HG03571 (cell line): ENCODE measurements at regions not wholly inside any gene's neighbourhood (a gene's known extent, or its start where the extent isn't known, plus 50 kb on each side); places are given as distances from the start of the nearest gene placed in this dataset.

Experiments used
- ATAC-seq: cut with Tn5 transposase; IDR thresholded peaks from one replicate; pipeline ENCODE4 v1.9.1; 2021; ENCODE audit not compliant: unreplicated experiment

DNA sequence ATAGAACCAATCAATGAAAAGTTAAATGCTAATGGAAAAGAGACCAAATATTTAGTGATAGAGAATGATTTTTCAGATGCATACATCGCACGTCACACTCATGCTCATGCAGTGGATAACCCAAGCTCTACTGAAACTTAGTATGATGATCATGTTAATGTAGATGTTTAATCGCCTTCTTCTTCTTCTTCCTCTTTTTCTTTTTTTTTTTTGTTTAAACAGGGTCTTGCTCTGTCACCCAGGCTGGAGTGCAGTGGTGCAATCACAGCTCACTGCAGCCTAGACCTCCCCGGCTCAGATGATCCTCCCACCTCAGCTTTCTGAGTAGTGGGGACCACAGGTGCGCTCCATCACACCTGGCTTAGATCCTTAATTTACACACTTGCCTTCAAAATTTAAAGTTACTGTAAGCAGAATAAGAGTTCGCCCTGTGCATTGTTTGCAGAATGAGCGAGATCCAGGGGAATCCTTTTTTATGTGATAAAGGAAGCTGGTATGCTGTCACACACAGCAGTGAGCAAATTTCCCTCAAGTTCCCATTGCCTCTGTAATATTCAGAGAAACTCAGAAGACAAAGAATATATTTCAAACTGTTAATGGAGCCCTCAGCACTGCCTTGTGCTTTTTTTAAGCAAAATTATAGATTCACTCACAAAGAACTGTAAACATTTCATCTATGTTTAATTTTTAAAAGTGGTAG is 194.2 kb upstream of the SGK1 start:
- ATAC-seq: no peak

DNA sequence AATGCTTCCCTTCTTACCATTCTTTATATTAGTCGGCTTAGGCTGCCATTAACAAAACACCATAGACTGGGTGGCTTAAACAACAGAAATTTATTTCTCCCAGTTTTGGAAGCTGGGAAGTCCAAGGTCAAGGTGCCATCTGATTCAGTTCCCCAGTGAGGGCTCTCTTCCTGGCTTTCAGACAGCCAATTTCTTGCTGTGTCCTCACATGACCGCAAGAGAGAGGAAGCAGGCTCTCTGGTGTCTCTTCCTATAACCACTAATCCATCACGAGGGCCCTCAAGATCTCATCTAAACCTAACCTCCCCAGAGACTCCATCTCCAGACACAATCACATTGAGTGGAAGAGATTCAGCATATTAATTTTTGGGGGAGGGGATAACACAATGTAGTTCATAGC is 193.0 kb upstream of the SGK1 start:
- no peak for ATAC-seq

DNA sequence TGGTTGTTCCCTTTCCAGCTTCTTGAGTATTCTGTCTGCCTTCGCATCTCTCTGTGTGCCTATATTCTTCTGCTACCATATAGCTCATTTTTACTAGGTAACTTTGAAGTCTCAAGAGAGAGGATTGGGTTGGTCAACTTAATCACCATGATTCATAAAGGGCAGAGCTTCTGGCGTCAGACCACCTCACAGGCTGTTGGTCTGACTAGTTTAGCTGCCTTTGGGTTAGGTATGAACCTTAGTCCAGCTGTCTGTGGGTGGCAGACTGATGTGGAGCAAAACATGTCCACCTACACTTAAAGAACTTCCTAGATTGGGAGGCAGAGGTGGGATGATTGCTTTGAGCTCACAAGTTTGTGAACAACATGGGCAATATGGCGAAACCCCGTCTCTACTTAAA is 192.2 kb upstream of the SGK1 start:
- ATAC-seq: no peak

DNA sequence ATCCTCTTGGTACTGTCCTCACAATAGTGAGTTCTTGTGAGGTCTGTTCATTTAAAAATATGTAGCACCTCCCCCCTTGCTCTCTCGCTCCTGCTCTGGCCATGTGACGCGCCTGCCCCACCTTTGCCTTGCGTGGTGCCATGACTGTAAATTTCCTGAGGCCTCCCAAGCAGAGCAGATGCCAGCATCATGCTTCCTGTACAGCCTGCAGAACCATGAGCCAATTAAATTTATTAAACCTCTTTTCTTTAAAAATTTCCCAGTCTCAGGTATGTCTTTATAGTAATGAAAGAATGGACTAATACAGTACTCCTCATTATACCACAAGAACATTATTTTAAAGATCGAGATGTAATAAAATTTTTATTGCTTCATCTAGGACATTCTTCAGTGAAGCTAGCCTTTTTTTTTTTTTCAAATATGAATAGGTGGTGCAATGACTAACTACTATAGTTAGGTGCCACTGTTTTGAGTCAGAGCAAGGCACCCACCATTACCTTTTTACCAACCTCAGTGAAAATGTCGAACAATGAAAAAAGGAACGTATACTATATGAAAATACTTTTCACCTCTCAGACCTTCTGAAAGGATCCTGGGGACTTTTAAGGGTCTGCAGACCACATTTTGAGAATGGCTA is 191.1 kb upstream of the SGK1 start:
- ATAC-seq: no peak

DNA sequence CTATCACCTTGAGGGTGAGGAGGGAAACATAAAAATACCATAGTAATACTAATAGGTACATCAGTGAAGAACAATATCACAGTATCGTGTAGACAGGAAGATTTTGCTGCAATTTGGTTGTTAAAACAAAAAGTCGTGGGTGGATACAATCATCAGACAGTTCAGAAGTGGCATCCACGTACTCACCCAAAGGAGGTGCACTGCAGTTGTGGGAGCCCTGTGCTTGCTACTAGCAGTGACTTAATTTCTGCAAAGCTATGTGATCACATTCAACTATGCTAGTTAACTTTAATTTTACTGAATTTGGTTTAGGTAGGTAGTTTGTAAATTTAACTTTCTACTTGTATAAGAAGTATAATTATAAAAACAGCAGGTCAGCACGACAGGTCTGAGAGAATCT is 188.2 kb upstream of the SGK1 start:
- no peak for ATAC-seq

DNA sequence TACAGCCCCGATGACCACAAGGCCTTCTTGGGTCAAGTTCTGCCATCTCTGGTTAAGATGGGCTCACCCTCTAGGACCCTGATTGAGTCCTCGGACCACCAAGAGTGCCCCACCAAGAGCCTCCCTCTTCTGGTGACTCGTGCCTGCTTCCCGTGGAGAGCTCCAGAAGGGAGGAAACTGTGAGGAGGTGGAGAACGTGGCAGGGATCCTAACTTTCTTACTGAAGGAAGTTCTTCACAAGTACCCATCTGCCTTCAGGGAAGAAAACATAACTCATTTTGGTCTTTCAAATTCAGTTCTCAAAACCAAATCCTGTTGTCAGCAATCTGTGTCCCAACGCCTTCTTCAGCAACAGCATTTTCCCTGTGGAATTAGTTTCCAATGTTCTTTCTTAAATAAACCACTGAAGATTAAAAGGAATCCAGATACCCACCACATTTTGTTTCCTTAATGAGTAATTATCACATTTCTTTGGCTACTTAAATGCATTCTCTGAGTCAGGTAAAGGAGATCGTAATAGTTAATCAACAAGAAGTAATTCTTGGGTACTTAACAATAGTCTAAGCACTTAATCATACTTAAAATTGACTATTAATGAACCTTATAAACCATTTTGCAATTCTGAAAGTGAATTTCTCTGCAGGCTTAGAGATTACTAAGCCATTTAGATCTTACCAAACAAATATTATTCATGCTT is 185.8 kb upstream of the SGK1 start:
- no peak for ATAC-seq

DNA sequence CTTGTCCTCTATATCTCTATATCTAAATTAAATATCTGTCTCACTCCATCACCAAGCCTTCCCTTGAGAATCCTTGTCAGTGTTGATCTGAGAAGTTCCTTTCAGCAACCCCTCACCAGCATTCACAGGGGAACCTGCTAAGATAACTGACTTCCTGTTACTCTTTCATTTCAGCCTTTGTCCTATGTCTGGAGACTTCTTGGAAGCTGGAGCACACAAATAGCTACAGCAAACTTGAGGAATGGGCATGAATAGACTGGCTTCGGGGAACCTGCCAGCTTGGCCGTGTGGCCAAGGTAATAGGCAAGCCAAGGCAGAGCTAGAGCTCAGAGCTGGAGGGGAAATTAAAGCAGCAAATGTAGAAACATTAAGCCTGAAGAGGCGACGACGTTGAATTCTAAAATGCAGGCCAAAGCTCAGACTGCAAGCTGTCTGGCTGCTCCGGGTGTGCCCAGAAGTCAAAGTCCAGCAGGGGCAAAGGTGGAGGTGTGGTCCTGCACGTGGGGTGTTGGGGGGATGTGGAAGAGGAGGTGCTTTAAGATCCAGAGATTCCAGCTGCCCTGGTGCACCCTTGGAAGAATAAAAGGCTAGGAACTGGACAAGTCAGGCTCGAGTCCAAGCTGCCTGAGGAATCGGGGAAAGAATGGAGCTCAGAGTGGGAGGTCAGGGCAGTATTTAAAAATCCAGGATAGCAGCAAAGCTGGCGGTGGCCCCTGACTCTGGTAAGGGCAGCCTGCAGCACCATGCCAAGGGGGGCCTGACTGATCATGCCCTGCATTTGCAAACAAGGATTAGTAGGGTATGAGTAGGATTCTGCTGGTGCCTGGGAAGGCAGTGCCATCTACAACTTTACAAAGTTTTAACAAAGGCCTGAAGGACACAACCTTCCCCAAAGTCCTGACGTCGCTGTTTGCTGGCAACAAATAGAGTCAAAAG is 185.0 kb upstream of the SGK1 start:
- no peak for ATAC-seq

DNA sequence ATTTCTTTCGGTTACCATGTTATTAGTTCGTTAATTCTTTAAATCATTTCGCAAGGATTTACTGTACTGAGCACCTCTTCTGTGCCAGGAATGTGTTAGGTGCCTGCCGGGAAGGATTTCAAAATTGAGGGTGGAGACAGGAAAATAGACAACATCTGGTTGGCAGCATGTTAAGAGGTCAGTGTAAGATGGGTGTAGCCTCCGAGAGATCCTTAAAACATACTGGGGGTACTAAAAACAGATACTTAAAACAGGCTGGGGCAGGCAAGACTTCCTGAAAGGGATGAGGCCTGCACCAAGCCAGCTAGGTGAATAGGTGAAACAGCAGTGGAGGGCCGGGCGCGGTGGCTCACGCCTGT is 178.0 kb upstream of the SGK1 start:
- no peak for ATAC-seq

DNA sequence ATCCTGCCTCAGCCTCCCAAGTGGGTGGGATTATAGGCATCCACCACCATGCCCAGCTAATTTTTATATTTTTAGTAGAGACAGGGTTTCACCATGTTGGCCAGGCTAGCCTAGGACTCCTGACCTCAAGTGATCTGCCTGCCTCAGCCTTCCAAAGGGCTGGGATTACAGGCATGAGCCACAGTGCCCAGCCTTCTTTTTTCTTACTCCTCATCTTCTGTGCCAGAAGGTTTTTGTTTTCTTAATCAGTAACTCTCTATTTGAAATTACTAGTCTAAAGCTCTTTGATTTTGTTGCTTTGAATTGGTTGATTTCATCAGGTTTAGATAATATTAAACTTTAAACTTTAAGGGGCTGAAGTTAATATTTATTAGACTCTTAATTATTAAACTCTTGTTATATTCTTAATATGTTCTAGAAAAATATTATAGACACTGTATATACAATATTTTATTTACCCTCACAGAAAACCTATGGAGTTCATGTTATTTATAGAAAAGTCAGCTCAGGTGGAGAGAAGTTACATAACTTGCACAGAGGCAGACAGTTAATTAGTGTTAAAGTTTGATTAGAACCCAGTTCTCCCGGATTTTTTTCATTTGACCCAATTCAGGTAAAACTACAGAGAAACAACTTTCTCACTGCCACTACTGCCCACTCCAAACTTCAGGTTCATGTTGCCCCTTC is 177.4 kb upstream of the SGK1 start:
- no peak for ATAC-seq

DNA sequence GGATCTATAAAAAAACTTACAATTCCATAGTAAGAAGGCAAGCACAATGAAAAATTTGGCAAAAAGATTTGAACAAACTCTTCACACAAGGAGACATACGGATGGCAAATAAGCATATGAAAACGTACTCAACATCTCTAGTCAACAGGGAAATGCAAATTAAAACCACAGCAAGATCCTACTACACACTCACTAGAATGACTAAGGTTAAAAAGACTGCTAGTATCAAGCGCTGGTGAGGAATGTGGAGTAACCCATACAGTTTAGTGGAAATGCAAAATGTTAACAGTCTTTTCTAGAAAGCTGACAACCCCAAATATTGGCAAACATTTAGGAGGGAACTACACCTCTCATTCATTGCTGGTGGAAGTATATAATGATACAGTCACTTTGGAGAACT is 175.9 kb upstream of the SGK1 start:
- ATAC-seq: no peak

DNA sequence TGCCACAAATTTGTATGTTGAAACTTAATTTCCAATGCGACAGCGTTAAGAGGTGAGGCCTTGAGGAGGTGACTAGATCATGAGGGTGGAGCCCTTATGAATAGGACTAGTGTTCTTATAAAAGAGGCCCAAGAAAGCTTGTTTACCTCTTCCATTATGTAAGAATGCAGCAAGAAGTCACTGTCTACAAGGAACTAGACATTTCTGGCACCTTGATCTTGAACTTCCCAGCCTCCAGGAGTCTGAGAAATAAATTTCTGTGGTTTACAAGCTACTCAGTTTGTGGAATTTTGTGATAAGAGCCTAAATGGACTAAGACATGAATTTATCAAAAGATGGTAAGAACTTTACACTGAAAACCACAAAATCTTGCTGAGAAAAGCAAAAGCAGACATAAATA is 173.6 kb upstream of the SGK1 start:
- ATAC-seq: no peak

DNA sequence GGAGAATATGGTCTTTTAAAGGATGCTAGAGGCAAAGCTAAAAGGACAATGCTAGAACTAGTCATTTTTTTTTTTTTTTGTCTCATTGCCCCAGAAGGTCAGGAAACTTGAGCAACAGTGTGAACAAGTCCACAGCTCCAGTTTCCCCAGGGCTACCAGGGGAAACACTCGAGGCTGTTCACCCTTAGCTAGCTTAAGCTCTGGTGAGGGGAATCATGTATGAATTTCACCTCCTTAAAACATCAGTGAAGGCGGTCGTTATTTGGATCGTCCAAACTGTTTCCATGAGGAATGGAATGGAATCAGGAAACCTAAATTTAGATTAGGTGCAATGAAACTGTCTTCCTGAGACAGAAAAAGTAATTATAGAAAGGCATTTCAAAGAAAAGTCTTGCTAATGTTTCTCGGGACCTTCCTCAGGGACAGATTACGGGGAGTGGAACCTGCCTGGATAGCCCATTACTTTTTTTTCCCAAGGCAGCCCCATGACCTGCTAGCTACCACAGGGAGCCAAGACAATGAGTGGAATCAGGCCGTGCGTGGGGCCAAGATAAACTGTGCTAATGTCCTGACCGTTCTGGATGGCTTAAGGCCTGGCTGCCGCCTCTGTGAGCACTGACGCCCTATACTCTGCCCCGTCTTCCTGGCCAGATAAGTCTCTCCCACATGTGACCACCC is 164.8 kb upstream of the SGK1 start:
- ATAC-seq: no peak

DNA sequence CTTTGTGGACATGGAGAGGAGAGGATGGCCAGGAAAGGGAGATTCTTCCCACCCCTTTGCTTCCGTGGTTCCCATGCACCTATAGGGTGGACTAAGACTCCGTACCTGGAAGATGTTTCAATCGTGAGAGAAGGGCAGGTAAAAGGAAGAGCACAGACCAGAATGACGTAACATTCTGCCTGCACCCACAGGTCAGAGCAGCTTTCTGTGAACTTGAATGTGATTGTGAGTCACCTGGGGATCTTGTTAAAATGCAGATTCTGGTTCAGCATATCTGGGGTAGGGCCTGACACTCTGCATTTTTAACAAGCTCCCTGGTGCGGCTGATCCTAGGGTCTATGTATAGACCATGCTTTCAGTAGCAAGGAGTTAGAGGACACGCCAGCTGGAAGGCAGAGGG is 164.1 kb upstream of the SGK1 start:
- no peak for ATAC-seq

DNA sequence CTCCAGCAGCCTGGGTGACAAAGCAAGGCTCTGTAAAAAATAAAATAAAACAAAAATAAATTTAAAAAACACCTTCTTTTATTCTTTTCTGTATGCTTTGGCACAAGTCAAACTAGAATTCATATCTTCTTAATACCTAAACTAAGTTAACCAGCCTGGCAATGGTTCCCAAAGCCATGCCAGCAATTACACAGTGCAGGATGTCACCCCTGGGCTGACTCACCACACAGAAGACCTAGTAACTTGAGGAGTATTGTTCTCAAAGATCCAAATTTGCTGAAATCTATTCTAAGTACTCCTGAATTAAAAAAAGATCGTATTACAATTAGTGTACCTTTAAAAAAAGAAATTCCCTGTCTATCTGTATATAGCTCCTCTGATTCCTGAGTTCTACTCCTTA is 162.7 kb upstream of the SGK1 start:
- no peak for ATAC-seq

DNA sequence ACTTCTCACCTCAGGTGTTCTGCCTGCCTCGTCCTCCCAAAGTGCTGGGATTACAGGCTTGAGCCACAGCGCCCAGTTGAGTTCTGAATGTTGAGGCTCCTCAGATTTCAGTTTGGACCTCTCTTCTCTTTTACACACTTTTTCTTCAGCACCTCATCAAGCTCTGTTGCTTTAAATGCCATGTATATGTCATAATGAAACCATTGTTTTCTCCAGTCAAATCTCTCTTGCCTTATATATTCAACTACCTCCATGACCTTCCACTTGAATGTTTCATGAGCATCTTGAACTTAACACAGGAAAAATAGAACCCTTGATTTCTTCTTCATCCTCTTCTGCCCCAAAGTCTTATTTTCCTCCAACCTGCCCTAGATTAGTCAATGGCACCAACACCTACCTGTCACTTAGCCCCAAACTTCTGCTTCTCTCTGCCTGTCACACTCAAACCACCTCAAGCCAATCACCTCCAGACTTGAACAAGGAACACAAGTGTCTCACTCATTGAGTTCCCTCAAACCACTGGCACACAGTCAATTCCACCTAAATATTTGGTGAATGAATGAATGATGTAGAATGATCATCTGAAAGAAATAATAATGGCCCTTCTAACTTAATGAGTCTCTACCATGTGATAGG is 161.0 kb upstream of the SGK1 start:
- ATAC-seq: no peak

DNA sequence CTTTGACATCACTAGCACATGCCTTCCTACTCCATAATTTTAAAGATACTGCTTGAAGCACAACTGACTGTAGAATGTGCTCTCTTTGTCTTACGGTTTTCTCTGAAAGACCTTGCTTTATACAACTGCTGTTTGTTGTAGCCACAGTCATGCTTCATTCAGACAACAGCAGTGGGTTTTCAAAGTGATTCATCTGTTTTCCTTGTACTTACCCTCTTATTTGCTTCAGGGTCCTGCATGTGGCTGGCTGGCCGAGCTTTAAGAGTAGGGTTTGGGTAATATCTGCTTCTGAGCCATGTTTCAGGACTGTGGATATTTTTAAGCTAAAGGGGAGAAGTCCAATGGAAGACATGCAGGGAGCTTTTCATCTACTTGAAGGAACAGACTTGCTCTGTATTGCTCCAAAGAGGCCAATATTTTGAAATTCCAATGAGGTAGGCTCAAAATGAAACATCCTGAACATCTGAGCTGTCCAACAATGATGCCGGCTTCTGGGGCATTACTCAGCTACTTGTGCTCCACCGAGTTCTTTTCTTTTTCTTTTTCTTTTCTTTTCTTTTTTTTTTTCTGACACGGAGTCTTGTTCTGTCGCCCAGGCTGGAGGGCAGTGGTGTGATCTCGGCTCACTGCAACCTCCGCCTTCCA is 160.2 kb upstream of the SGK1 start:
- ATAC-seq: no peak

DNA sequence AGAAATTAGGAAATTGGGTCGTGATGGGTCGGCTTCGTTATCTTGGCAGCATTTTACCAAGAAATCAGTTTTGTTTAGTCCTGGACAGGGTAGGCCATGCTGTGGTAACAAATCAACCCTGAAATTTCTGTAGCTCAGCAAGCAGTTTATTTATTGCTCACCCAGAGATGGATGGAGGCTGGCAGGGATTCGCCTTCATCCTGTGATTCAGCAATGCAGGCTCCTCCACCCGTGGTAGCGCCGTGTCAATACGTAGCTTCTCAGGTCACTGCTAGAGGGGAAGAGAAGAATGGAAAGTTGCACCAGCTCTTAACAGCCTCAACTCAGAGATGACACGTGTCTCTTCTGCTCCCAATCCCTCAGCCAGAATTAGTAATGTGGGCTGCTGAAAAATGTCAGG is 157.0 kb upstream of the SGK1 start:
- ATAC-seq: no peak

DNA sequence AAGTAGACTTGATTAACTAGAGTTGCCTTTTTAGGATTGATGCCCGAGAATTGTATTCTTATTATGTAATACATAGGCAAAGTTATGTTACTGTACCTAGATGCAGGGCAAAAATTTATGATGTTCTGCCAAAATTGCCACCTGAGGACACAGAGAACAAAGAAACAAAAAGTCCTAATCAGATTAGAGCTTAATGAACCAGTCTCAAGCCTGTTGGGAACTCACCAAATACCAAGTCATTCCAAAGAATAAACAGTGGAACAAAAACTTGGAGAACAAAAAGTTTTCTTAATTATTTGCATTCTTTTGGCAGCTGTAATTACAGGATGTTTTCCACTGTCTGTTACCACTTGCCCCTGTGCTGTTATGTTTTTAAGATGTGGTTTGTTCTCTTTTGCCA is 154.7 kb upstream of the SGK1 start:
- no peak for ATAC-seq

DNA sequence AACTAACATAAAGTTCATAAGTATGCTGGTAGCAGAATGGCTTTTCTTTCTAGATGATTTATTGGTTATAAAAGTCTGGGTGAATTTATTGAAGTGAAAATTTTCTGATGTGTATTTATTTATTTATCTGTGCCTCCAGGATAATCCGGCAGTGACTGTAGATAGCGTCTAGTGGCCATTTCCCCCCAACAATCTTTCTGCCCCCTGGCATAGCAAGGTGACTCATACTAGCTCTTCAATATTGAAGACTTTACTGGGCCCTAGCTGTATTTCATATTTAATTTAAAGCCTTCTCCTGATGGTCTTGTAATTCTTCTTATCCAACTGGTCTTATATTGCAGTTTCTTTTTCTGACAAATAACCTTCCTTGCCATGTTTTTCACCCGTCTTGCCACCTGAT is 154.1 kb upstream of the SGK1 start:
- no peak for ATAC-seq
